PFSK-1 (cell line): ENCODE measurements at regions not wholly inside any gene's neighbourhood (a gene's known extent, or its start where the extent isn't known, plus 50 kb on each side); places are given as distances from the start of the nearest gene placed in this dataset.

Experiments
- FOXP2 ChIP-seq: optimal IDR thresholded peaks from 2 replicates; pipeline ENCODE3; 2011; ENCODE audit warnings: borderline replicate concordance, control low read depth, inconsistent platforms; ENCODE audit not compliant: insufficient read depth; ENCODE audit errors: extremely low read length, extremely low read depth
- POLR2AphosphoS5 ChIP-seq: IDR thresholded peaks from 2 replicates; pipeline ENCODE4 v1.6.1; 2012; ENCODE audit warnings: low read depth, mild to moderate bottlenecking, control low read depth, low read length, moderate library complexity
- SIN3A ChIP-seq: IDR thresholded peaks from 2 replicates; pipeline ENCODE4 v1.6.1; 2012; ENCODE audit warnings: mild to moderate bottlenecking, low read length, moderate library complexity, borderline replicate concordance; ENCODE audit not compliant: insufficient read depth
- TAF1 ChIP-seq: IDR thresholded peaks from 2 replicates; pipeline ENCODE4 v1.6.1; 2012; ENCODE audit warnings: low read length, control low read depth, borderline replicate concordance; ENCODE audit not compliant: insufficient read depth
- TF ChIP-seq, protein P1 (sequence below), 2 experiments: IDR thresholded peaks; 2 replicates each; pipeline versions ENCODE4 v1.6.1 to v1.8.0; 2011 to 2012; ENCODE audit warnings: low read depth in 2 of 2, low read length in 2 of 2, control low read depth in 1 of 2, inconsistent platforms in 1 of 2, mild to moderate bottlenecking in 1 of 2, moderate library complexity in 1 of 2; ENCODE audit not compliant: insufficient read depth in 1 of 2

DNA sequence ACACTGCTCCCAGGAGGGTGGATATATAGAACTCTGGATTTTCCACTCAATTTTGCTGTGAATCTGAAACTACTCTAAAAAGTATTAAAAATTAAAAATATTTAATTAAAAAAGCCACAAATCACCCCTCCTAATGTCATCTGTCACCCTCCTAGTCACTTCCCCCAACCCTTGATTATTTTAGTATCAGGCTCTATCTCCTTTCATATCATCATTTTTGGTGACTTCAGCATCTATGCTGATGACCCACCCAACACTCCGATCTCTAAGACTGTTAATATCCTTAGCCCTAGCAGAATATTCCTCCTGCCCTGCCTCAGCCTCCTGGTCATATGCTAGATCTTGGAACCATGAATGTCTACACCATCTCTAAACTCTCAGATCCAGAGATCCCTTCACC, 128.3 kb upstream of the SLC1A4 start:
- TF ChIP-seq FOXP2 (no peak), SIN3A (no peak), POLR2AphosphoS5 (no peak), TAF1 (no peak)
- TF ChIP-seq, protein P1, sequence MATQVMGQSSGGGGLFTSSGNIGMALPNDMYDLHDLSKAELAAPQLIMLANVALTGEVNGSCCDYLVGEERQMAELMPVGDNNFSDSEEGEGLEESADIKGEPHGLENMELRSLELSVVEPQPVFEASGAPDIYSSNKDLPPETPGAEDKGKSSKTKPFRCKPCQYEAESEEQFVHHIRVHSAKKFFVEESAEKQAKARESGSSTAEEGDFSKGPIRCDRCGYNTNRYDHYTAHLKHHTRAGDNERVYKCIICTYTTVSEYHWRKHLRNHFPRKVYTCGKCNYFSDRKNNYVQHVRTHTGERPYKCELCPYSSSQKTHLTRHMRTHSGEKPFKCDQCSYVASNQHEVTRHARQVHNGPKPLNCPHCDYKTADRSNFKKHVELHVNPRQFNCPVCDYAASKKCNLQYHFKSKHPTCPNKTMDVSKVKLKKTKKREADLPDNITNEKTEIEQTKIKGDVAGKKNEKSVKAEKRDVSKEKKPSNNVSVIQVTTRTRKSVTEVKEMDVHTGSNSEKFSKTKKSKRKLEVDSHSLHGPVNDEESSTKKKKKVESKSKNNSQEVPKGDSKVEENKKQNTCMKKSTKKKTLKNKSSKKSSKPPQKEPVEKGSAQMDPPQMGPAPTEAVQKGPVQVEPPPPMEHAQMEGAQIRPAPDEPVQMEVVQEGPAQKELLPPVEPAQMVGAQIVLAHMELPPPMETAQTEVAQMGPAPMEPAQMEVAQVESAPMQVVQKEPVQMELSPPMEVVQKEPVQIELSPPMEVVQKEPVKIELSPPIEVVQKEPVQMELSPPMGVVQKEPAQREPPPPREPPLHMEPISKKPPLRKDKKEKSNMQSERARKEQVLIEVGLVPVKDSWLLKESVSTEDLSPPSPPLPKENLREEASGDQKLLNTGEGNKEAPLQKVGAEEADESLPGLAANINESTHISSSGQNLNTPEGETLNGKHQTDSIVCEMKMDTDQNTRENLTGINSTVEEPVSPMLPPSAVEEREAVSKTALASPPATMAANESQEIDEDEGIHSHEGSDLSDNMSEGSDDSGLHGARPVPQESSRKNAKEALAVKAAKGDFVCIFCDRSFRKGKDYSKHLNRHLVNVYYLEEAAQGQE (IDR thresholded peaks at IDR 0.05; ENCODE audit: insufficient read depth in 1 of 2, low read depth in 2 of 2, low read length in 2 of 2): no peak

DNA sequence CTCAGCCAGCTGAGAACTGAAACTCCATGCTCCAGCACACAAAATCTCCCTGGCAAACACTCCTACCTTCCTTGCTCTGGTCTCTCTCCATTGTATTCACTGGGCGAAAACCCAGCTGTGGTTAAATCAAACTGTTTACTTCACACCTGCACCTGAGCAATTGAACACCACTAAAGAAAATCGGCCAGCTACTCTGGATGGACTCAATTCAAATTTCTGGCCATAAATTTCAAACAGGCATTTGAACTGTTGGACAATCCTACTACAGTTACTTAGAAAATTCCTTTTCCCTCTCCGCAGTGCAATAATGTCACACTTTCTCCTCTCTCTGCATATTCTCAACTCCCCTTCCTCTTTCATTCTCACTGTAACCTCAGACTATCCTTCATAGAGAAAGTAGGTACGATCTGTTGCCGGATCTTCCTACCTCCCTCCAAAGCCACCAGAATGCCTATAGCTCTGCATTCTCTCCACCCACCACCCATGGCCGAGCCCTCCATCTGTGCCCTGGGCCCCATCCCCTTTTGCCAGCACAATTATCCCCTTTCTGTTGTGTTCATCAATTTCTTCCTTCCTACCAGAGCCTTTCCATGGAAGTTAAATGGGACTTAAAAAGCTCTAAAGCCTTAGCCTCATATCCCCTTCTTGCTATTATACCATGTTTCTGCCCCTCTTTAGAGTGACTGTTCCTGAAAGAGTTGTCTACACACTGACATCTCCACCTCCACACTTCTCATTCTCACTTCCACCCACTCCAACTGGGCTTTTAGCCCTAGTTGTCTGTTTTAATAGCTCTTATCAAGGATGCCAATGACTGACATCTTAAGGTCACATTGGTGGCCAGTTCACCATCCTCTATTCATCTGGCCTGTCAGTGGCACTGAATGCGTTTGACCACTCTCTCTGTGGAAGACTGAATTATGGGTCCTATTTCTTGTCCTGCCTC, 127.5 kb upstream of the SLC1A4 start:
- no peak for TF ChIP-seq TAF1
- TF ChIP-seq, protein P1 (IDR thresholded peaks at IDR 0.05; ENCODE audit: insufficient read depth in 1 of 2, low read depth in 2 of 2, low read length in 2 of 2): no peak
- no peak for TF ChIP-seq FOXP2
- TF ChIP-seq SIN3A: no peak
- TF ChIP-seq POLR2AphosphoS5: no peak

DNA sequence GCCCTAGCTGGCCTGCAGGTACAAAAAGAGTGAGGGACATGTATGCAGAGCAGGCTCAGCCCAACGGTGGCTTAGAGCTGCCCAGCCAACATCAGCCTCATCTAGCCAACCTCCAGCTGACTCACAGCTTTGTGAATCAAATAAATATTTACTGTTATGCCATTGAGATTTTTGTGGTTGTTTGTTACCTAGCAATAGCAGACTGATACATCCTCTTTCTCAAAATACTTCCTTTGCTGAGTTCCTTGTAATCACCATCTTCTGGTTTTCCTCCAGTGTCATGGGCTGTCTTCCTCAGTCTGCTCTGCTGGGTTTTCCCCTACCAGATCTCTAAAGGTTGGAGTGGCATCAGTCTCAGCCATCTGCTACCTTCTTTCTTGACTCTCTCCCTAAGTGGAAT, 126.6 kb upstream of the SLC1A4 start:
- TF ChIP-seq FOXP2 (no peak), POLR2AphosphoS5 (no peak), SIN3A (no peak), TAF1 (no peak)
- TF ChIP-seq, protein P1 (IDR thresholded peaks at IDR 0.05; ENCODE audit: insufficient read depth in 1 of 2, low read depth in 2 of 2, low read length in 2 of 2): no peak

DNA sequence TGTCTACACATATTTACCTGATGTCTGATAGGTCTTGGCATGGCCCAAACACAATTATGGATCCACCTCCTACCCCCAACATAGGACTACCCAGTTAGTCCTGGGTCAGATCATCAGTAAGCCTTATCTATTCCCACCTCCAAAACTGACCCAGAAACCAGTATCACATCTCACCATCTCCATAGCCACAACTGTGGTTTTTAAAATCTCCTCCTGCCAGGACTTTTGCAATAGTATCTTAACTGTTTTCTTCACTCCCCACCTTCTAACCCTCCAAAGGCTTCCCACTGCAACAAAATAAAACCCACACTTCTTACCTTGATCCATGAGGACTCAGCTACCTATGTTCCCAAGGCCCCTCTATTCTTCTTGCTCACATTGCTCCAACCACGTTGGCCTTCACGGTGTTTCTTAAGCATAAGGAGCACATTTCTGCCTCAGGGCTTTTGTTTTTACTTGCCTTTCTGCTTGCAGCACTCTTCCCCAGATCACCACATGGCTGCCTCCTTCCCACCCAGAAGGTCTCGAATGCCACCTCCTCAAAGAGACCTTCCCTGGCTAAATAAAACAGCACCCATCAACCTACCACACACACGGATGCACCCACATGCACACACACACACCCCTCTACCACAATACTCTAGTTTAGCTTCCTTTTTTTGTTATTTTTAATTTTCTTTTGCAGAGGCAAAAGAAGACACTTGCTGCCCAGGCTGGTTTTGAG, 125.9 kb upstream of the SLC1A4 start:
- TF ChIP-seq SIN3A (no peak), TAF1 (no peak), POLR2AphosphoS5 (no peak), FOXP2 (no peak)
- TF ChIP-seq, protein P1 (IDR thresholded peaks at IDR 0.05; ENCODE audit: insufficient read depth in 1 of 2, low read depth in 2 of 2, low read length in 2 of 2): no peak
